Endometrial microvascular endothelial cells (primary cell): ENCODE measurements at regions not wholly inside any gene's neighbourhood (a gene's known extent, or its start where the extent isn't known, plus 50 kb on each side); places are given as distances from the start of the nearest gene placed in this dataset.

Source experiments
- in situ Hi-C: cut with HindIII; loops from 2 replicates; pipeline ENCODE4 v1.10.0; 2017; ENCODE audit warnings: low sequenced_read_pairs, low pct_unique_long_range_greater_than_20kb; ENCODE audit errors: inconsistent ontology term

GRCh38 chr7:25861601-25862260 is 290.3 kb upstream of the NFE2L3 start:
- in situ Hi-C loops = no loop called here

DNA sequence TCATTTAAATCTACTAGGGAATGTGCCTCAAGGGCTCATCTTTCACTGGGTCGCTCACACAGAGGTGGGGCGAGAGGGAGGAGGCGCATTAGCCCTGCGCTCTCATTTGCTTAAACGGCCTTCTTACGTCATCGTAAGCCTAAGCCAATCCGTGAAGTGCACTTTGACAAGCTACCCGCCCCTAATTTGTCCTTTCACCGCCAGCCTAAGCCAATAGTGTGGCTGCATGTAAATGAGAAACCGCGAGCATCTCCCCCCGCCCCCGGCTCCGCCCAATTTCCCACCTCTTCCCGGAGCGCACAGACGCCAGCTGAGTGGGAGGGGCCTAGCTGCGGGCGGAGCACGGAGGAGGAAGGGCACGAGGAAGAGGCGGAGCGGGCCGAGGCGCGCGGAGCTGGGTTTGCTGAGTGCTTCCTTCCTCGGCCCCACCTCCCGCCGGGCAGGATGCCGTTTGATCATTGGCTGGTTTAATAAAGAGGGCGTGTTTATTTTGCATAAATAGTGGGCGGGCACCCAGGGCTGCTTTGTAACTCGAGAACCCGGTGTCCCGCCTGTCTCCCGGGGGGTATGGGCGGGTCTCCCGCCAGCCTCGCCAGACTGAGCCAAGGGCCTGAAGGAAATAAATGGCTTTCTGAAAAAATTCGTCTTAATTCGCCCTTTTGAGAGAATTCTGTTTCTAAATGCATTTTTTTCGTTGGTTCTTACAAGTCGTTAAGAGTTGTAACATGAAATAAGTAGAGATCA is 289.6 kb upstream of the NFE2L3 start:
- in situ Hi-C loops = no loop called here

GRCh38 chr7:25863005-25863728 is 288.8 kb upstream of the NFE2L3 start:
- in situ Hi-C loops = no loop called here

- in situ Hi-C loops = no loop called here
Observed at GRCh38 chr7:25863729-25864110, 288.3 kb upstream of the NFE2L3 start.

- in situ Hi-C loops = no loop called here
Observed at GRCh38 chr7:25864511-25864910, 287.5 kb upstream of the NFE2L3 start.

- in situ Hi-C loops = no loop called here
Observed at GRCh38 chr7:25864943-25865751, 286.9 kb upstream of the NFE2L3 start.

GRCh38 chr7:25868509-25868908 is 283.5 kb upstream of the NFE2L3 start:
- in situ Hi-C loops = no loop called here

- in situ Hi-C loops = no loop called here
Observed at GRCh38 chr7:25870574-25870973, 281.4 kb upstream of the NFE2L3 start.

DNA sequence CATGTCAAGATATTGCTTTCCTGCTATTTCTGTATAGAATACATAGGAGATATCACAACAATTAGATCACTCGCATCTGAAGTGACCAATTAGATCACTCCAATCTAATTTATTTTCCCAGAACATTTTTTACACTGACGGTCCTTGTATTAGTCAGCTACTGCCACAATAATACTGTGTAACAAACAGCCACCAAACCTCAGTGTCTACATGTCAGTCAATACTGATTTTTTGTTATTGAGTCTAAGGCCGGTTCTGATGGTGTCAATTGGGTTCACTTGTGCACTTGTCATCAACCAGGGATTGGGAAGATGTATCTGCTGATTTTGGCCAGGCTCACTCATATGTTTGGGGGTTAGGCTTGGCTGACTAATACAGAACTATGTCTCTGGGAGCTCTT is 275.9 kb upstream of the NFE2L3 start:
- in situ Hi-C loops = no loop called here

DNA sequence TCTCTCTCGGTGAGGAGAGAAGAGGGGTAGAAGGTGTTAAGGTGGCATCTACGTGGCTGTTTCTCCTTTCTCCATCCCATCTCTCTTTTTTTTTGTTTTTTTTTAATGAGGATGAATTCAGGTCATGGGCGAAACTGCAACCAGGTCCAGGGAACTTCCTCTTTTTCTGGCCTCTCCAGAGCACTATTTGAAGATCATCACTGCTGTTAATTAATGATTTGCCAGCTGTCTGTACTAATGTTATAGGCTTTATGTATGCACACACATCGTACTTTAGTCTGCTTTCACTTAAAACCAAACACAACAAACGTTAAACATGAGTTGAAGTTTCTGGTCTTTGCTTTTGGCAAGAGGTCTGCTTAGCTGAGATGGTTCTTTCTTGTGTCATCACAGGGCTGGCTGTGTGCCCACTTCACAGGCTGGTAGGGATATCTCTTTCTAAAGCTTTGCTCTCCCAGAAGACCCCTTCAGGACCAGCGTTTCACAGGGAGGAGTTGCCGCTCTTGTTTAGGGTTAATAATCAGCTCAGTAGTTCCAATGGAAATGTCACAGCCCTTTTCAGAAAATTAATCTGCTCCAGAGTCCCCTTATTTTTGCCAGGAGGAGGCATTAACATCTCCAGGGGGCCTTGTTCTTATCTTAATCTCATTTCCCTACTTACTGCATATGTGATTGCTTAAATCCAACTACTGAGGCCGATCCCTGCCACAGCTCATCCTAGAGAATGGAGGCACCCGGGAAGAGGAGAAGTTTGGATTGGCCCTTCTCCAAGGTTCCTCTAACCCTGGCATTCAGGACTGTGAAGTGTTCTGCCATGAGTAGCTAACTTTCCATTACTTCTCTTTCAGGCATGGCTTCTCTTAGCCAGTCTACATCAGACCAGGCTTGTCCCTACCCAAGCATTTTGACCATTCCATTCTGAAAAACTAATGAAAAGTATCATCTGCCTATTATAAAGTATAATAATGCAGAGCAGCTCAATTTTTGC is 273.9 kb upstream of the NFE2L3 start:
- in situ Hi-C loops = no loop called here

DNA sequence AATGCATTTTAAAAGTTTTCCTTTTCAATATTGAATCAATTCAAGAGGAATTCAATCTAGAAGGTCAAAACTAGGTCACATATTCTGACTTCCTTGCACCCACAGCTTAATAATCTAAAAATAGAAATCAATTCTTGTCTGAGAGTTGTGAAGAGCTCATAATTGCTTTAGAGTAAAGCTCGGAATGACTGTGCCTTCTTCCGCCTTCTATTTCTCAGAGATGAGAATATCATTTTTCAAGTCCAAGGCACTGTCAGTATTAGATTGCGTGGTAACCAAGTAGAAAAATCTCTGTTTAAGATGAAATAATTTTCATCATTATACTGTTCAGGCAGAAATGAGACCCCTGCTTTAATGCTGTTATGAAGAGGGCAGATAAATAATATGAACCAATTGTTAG is 272.2 kb upstream of the NFE2L3 start:
- in situ Hi-C loops = no loop called here

- in situ Hi-C loops = no loop called here
Observed at GRCh38 chr7:25881317-25882037, 270.5 kb upstream of the NFE2L3 start.

DNA sequence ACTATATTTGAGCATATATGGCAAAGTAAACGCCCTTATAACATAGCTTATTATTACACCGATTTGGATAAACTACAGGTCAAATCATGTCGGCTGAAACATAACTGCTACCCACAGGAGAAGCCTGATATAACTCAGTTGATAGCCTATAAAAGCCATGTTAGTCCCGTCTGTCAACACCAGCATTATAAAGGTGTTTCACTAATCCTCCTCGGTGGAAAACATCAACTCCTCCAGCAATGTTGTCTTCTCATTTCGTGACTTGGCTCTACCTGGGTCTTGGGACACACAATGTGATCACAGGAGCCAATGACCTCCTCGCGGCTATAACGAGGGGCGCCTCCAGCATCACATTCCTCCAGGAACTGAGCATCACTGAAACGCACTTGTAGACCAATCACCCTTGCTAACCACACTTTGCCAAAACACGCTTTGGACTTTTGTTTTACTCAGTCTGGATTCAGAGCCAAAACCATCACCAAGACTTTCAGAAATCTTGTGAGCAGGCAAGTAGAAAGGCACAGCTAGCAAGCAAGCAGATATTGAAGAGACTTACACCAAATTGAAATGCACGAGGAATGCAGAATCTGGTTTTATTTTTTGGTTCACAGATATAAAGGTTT is 269.7 kb upstream of the NFE2L3 start:
- in situ Hi-C loops = no loop called here

GRCh38 chr7:25884265-25884828 is 267.7 kb upstream of the NFE2L3 start:
- in situ Hi-C loops = no loop called here

DNA sequence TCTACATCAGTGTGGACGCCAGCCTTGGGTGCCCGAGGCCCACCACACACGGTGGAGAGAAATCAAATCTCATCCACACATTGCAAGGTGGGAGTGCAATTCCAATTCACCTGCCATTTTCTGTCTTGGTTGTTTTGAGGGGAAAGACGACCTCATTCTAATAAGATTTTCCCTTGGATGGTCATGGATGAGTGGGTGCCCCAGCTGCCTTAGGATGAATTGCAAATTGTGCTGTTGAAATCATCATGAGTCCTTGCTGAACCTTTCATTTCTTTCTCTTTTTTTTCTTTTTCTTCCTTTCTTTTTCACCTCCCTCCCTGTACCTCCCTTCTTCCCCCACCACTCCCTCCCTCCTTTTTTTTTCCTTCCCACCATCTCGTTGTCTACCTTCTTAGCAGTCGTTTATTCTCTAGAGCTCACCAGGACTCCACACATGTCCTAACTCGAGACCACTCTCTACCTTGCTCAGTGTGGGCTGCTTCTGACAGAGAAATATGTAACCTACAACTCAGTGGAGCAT is 266.9 kb upstream of the NFE2L3 start:
- in situ Hi-C loops = no loop called here

- in situ Hi-C loops = no loop called here
Observed at GRCh38 chr7:25886387-25887240, 265.4 kb upstream of the NFE2L3 start.
